ENCODE measurements at regions not wholly inside any gene's neighbourhood (a gene's known extent, or its start where the extent isn't known, plus 50 kb on each side); places are given as distances from the start of the nearest gene placed in this dataset.

DNA sequence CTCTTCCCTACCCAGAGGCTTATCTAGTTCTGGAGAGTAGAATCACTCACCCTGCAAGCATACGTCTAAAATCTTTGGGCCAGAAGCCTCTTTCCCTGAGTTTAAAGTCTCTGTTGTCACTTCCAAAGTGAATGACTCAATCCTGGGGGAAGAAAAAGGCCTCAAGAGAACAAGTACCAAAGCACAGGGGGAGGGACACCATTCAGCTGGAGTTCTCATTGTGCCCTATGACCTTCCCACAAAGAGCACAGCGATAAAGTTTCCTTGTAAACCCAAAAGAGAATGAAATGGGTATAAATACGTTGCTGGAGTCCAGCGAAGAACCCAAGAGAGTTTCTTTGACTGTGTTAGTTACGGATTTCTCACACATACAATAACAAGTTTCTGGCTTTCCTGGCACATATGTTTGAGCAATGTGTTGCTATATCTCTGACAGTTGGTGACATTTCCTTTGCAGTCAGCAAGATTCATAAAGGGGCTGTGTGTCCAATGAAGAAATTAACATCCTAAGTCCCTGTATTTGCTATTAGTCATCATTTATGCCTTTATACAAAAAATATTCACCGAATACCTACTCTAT lies 107.3 kb upstream of the PTPRG start:
- intact Hi-C loops (cut with micrococcal nuclease; ENCODE audit: unreplicated experiment), result no loop called here
- Mint-ChIP-seq H3K9me3 (ENCODE audit: unreplicated experiment) (peaks cover 22% of the 10 kb centered on the region), H3K27ac (ENCODE audit: unreplicated experiment) (no peak overlapping the region), H3K27me3 (ENCODE audit: insufficient read depth, unreplicated experiment) (no peaks in the 10 kb centered on the region), H3K4me1 (ENCODE audit: low read depth, unreplicated experiment) (peaks cover 21% of the 10 kb centered on the region), H3K4me3 (ENCODE audit: unreplicated experiment) (no peak overlapping the region), H3K36me3 (ENCODE audit: insufficient read depth, unreplicated experiment) (peaks cover 8% of the 10 kb centered on the region)
- Histone ChIP-seq H3K9me3 (no peaks in the 10 kb centered on the region), H3K36me3 (ENCODE audit: control insufficient read depth, insufficient read depth, low read length) (no peaks in the 10 kb centered on the region), H3K4me3 (ENCODE audit: low read depth, low read length) (no peak overlapping the region), H3K4me1 (peaks cover 18% of the 10 kb centered on the region), H3K27me3 (replicated peaks; ENCODE audit: control insufficient read depth, insufficient read depth, low read length) (no peaks in the 10 kb centered on the region)
- no TSS peak for BruUV-seq (replicated peaks)
- ChIA-PET POLR2A (no interaction called here), CTCF (no interaction called here)
- DNase-seq, result no peak
- TF ChIP-seq, protein P1, sequence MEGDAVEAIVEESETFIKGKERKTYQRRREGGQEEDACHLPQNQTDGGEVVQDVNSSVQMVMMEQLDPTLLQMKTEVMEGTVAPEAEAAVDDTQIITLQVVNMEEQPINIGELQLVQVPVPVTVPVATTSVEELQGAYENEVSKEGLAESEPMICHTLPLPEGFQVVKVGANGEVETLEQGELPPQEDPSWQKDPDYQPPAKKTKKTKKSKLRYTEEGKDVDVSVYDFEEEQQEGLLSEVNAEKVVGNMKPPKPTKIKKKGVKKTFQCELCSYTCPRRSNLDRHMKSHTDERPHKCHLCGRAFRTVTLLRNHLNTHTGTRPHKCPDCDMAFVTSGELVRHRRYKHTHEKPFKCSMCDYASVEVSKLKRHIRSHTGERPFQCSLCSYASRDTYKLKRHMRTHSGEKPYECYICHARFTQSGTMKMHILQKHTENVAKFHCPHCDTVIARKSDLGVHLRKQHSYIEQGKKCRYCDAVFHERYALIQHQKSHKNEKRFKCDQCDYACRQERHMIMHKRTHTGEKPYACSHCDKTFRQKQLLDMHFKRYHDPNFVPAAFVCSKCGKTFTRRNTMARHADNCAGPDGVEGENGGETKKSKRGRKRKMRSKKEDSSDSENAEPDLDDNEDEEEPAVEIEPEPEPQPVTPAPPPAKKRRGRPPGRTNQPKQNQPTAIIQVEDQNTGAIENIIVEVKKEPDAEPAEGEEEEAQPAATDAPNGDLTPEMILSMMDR (IDR thresholded peaks at IDR 0.05; ENCODE audit: insufficient read depth in 1 of 2, low read depth in 1 of 2, low read length in 1 of 2, severe bottlenecking in 1 of 2, unreplicated experiment in 1 of 2), result no peak

DNA sequence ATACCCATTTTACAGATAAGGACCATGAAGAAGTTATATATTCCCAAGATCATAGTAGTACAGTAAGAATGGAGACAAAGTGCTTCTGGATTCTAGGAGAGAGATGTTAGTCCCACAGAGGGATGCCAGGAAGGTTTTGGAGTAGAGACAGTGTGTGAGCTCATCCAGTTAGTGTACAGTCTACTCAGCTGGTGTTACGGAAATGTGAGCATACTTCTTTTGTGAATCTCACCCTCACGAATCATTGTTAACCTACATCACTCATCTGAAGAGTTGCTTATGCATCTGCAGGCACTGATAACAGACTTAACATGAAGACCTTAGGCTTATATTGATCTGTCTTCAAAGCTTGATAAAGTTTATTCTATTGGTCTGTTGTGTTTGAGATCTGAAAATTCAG lies 106.6 kb upstream of the PTPRG start:
- ChIA-PET POLR2A (no interaction called here), CTCF (no interaction called here)
- Histone ChIP-seq H3K4me3 (ENCODE audit: low read depth, low read length) (no peak overlapping the region), H3K9me3 (no peaks in the 10 kb centered on the region), H3K4me1 (peaks cover 11% of the 10 kb centered on the region), H3K27me3 (replicated peaks; ENCODE audit: control insufficient read depth, insufficient read depth, low read length) (no peaks in the 10 kb centered on the region), H3K36me3 (ENCODE audit: control insufficient read depth, insufficient read depth, low read length) (no peaks in the 10 kb centered on the region)
- no peak for DNase-seq
- TF ChIP-seq, protein P1 (IDR thresholded peaks at IDR 0.05; ENCODE audit: insufficient read depth in 1 of 2, low read depth in 1 of 2, low read length in 1 of 2, severe bottlenecking in 1 of 2, unreplicated experiment in 1 of 2), result no peak
- H3K4me3 Mint-ChIP-seq (ENCODE audit: unreplicated experiment), result no peak overlapping the region
- BruUV-seq (replicated peaks), result no TSS peak
- H3K27ac Mint-ChIP-seq (ENCODE audit: unreplicated experiment), result no peak overlapping the region
- peaks cover 14% of the 10 kb centered on the region for H3K4me1 Mint-ChIP-seq (ENCODE audit: low read depth, unreplicated experiment)
- peaks cover 2% of the 10 kb centered on the region for H3K36me3 Mint-ChIP-seq (ENCODE audit: insufficient read depth, unreplicated experiment)
- H3K9me3 Mint-ChIP-seq (ENCODE audit: unreplicated experiment), result peaks cover 15% of the 10 kb centered on the region
- intact Hi-C loops (cut with micrococcal nuclease; ENCODE audit: unreplicated experiment), result no loop called here
- H3K27me3 Mint-ChIP-seq (ENCODE audit: insufficient read depth, unreplicated experiment), result no peaks in the 10 kb centered on the region

DNA sequence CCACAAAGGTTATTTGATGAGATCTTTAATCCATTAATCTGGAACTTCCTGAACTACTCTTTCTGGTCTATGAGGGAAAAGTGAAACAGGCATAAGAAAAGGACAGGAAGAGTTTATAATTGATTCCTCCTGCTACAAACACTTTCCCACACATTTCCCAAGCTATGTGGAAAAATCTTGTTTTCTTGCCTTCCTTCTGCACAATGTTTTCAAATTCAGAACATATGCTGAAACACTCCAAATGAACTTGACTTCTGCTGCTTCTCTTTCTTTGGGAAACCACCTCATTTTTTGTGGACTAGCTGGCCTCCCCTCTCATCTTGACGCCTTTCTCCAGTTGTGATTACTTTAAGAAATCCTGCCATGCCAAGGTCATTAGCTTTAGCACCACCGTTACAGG lies 100.7 kb upstream of the PTPRG start:
- H3K9me3 ChIP-seq, result no peaks in the 10 kb centered on the region

More for the DNA sequence above, 100.7 kb upstream of the PTPRG start:
- no peaks in the 10 kb centered on the region for H3K27me3 Mint-ChIP-seq (ENCODE audit: insufficient read depth, unreplicated experiment)
- H3K27me3 ChIP-seq (replicated peaks; ENCODE audit: control insufficient read depth, insufficient read depth, low read length), result no peaks in the 10 kb centered on the region
- H3K4me3 Mint-ChIP-seq (ENCODE audit: unreplicated experiment), result no peak overlapping the region
- H3K4me3 ChIP-seq (ENCODE audit: low read depth, low read length), result no peak overlapping the region
- no peaks in the 10 kb centered on the region for H3K9me3 Mint-ChIP-seq (ENCODE audit: unreplicated experiment)
- no peaks in the 10 kb centered on the region for H3K36me3 Mint-ChIP-seq (ENCODE audit: insufficient read depth, unreplicated experiment)
- ChIA-PET POLR2A (no interaction called here), CTCF (no interaction called here)
- H3K27ac Mint-ChIP-seq (ENCODE audit: unreplicated experiment), result no peak overlapping the region
- intact Hi-C loops (cut with micrococcal nuclease; ENCODE audit: unreplicated experiment), result no loop called here
- no peak for DNase-seq
- H3K4me1 Mint-ChIP-seq (ENCODE audit: low read depth, unreplicated experiment), result no peaks in the 10 kb centered on the region
- TF ChIP-seq, protein P1 (IDR thresholded peaks at IDR 0.05; ENCODE audit: insufficient read depth in 1 of 2, low read depth in 1 of 2, low read length in 1 of 2, severe bottlenecking in 1 of 2, unreplicated experiment in 1 of 2), result no peak
- no TSS peak for BruUV-seq (replicated peaks)
- H3K4me1 ChIP-seq, result no peaks in the 10 kb centered on the region
- no peaks in the 10 kb centered on the region for H3K36me3 ChIP-seq (ENCODE audit: control insufficient read depth, insufficient read depth, low read length)
